HG02759 (cell line): ENCODE measurements at regions not wholly inside any gene's neighbourhood (a gene's known extent, or its start where the extent isn't known, plus 50 kb on each side); places are given as distances from the start of the nearest gene placed in this dataset.

Experiments
- ATAC-seq: cut with Tn5 transposase; IDR thresholded peaks from one replicate; pipeline ENCODE4 v1.9.1; 2021; ENCODE audit warnings: mild to moderate bottlenecking, moderate library complexity; ENCODE audit not compliant: unreplicated experiment

- no peak for ATAC-seq
Measured at GRCh38 chr7:156143683-156144082, 331.4 kb upstream of the SHH start.

GRCh38 chr7:156143158-156143557 lies 330.9 kb upstream of the SHH start:
- no peak for ATAC-seq

DNA sequence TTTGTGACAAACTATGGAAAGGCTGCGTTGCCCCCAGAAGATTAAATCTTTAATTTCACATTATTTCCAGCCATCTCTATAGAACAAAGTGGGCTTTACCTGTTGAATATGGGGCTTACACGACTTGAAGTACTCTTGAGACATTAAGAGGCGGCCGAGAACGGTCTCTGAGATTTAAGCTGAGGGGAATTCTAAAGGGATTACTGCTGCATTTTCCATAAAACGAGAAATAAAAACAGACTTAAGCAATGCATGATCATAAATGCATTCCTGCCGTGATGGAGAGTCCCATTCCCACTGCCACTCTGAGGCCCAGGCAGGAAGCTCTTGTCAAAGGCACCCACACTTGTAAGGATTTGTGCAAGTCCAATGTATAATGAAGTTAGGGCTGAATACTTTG lies 329.7 kb upstream of the SHH start:
- ATAC-seq: no peak

- ATAC-seq: no peak
Measured at GRCh38 chr7:156140896-156141295, 328.6 kb upstream of the SHH start.

- no peak for ATAC-seq
Measured at GRCh38 chr7:156140447-156140846, 328.2 kb upstream of the SHH start.

GRCh38 chr7:156139633-156140032 lies 327.4 kb upstream of the SHH start:
- ATAC-seq: no peak

DNA sequence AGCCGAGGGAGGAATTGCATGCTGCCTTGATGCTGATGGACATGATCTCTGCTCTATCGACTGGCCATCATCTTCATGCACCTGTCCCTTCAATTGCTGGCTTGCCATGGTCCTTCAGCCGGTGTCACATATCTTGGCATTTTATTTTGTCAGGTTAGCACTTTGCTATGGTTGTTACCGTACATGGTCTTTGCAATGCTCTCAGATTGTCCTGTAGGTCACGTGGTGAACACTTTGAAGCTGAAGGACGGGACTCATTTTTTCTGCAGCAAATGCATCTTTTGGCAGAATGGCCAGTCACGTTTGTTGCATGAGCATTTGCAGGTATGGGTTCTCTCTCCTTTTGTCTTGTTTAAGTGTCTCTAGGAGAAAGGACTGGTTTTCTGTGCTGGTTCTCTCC lies 326.8 kb upstream of the SHH start:
- ATAC-seq: no peak

DNA sequence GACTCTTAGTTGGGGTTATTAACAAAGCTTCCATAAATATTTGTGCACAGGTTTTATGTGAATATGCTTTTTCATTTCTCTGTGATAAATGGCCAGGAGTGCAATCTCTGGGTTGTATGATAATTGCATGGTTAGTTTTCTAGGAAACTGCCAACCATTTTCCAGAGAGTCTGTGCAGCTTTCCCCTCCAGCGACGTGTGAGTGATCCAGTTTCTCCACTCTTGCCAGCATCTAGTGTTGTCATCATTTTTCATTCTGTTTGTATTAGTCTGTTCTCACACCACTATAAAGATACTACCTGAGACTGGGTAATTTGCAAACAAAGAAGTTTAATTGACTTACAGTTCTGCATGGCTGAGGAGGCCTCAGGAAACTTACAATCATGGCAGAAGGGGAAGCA lies 319.6 kb upstream of the SHH start:
- no peak for ATAC-seq

DNA sequence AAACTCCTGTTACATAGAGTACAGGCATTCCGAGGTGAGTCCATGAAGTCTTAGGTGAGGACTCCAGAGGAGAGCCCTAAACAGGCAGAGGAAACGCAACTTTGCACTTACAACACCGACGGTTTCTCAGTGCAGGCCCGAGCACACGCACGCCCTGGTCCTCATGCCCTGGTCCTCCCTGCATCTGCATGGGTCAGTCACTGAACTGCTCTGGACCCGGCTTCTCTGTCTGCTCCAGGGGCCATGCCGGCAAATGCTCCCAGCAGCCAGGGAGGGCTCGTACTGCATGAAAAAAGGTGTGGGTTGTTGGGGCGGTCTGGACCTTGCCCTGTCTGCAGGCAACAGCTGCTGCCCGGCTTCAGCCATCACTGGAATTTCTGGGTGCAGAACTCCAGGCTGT lies 317.3 kb upstream of the SHH start:
- no peak for ATAC-seq

DNA sequence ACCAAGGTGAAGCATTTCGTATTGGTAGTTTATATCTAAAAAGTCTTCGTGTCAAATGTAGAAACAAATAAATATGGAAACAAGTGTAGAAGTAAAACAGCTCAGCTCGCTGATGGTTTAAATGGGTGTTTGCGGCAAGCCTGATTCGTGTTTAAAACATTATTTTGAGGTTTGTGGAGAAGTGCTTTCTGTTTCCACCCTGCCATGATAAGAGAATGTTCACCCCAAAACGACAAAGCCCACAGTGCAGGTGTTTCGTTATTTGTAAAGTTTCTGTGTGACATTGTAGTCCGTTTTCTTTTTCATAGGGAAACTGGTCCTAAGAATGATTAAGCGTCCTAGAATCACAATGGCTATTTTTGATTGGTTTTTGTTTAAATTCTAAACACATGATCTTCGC lies 316.2 kb upstream of the SHH start:
- ATAC-seq: no peak

- ATAC-seq: no peak
Measured at GRCh38 chr7:156127166-156128134, 315.2 kb upstream of the SHH start.

DNA sequence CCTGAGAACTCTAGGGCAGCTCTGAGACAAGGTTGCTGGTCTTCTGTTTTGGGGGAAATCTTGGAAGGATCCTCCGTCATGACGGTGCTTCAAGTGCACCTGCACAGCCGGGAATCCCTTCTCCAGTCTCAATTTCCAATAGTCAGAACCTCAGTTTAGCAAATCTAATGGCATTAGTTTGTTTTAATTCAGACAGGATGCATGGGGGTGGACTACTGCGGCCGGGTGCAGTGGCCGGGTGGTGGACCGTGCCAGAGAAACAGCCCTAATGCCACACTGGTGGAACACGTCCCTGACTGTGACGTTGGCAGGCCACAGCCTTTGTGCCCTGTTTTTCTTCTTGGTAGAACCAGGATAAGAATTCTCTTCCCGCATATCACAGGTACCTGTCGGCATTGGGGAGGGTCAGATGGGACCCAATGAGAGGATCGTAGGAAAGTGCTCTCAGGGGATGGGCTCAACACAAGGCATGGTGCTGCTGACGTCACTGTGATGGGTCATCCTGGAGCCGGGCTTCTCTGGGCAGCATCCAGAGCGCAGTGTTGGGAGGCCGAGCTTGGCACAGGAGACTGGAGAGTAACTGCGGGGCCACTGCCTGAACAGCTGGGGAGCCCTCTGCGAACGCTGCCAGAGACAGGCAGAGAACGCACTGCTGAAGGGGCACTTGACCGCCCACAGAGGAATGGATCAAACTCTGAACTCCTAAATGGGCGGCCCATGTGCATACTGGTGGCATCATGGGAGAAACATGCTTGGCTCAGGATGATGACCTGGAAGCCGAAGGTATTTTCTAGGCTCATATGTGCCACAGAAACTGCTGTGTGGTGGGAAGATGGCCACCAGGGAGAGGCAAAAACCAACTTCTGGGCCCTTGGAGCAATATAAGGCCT lies 313.8 kb upstream of the SHH start:
- ATAC-seq: no peak

GRCh38 chr7:156124356-156124755 lies 312.1 kb upstream of the SHH start:
- ATAC-seq: no peak

GRCh38 chr7:156123362-156123761 lies 311.1 kb upstream of the SHH start:
- no peak for ATAC-seq

- ATAC-seq: no peak
Measured at GRCh38 chr7:156122752-156123354, 310.6 kb upstream of the SHH start.

GRCh38 chr7:156121956-156122355 lies 309.7 kb upstream of the SHH start:
- no peak for ATAC-seq

DNA sequence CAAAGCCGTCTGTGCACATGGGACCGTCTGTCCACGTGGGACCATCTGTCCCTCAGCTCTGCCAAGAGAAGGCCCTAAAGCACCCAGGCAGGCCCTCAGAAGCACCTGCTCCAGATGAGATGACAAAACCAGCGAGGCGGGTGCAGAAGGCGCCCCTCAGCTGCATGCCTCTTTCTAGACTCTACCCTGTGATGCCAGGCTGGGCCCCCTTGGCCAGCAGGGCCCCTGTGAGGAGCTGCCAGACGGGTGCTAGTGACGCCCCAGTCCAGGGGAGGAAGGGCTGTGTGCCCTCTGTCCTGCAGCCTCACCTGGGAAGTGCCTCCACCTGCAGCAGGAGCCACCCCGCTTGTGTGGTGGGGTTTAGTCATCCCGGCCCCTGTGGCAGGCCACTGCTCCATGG lies 309.2 kb upstream of the SHH start:
- ATAC-seq: no peak

GRCh38 chr7:156120552-156120951 lies 308.3 kb upstream of the SHH start:
- no peak for ATAC-seq

DNA sequence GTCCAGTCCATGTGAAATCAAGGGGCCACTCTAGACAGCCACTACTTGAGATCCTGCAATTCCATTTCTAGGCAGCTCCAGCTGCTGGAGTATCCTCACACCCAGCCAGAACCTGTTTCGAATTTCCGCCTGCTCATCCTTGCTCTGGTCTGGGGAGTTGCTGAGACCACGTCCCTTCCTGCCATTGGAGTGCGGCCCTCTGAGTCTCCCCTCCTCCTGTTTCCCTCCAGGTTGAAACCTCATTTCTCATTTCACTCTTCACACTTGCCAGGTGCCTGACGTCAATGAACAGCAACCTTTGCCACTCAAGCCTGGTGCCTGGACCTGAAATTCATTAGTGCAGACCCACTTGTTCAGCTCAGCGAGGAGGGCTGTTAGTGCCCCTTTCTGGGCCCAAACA lies 307.5 kb upstream of the SHH start:
- no peak for ATAC-seq

DNA sequence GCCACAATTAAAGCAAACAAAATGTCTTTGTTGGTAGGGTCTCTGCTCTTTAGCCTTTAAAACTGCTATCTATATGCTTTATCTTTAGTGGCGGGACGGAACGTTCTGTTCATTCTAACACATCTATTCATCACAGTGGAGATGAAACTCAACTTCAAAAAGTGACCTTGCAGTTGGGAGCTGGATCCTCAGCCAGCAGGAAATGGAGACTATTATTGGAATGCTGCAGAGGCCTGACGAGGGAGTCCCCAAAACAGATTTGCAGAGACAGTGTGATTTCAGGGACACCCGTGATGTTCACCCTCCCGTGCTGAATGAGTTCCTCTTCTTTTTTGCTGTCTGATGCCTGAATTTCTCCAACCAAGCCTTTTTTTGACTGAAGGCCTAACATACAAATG lies 306.0 kb upstream of the SHH start:
- no peak for ATAC-seq

DNA sequence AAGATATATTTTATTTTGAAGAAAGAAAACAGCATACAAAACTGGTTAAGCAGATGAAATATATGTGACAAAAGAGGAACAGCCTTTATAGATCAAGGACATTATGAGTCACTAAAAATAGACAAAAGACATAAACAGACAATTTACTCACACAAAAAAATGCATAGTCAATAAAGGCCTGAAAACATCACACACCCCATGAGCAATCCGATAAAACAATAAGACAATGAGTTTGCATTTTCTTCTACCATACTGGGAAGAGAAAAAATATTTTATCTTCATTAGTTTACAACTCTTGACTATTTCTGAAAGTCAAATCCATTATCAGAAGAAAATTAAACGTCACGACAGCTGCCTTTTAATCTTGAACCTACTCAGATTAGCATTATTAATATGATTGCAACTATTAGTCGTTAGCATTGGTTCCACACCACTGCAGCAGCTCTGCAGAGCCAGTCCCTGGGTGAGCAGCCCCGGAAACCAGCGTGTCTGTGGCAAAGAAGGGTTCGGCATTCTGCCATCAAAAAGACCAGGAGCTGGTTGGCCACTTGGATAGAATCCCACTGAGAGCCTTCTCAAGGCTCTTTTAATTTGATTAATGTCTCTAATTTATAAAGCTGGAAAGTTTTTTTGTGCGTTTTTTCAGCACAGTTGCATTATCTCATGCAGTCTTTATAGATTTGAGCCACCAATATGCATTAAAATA lies 305.4 kb upstream of the SHH start:
- no peak for ATAC-seq
